HL-60 (cell line): ENCODE measurements at regions not wholly inside any gene's neighbourhood (a gene's known extent, or its start where the extent isn't known, plus 50 kb on each side); places are given as distances from the start of the nearest gene placed in this dataset. TPM values are rescaled to one million over a fixed set of nuclear protein-coding genes. Genes with fewer than 3 reads are reported as not detected.

Experiments
- DNase-seq, 2 experiments: peaks; one replicate each; pipeline ENCODE4 v3.0.0-alpha.2; 2010 to 2020; ENCODE audit warnings: low read depth in 1 of 2, low spot score in 1 of 2
- H3K27ac ChIP-seq: fragments of 250-450 bp; sonication (Bioruptor Pico); replicated peaks from 2 replicates; pipeline ENCODE4 v1.5.1; 2020; ENCODE audit warnings: mild to moderate bottlenecking, moderate library complexity
- H3K27me3 ChIP-seq: fragments of 250-450 bp; sonication (Bioruptor Pico); 2 replicates; pipeline ENCODE4 v1.5.1; 2021; ENCODE audit warnings: mild to moderate bottlenecking, moderate library complexity; ENCODE audit not compliant: insufficient read depth, poor library complexity, severe bottlenecking
- H3K4me3 ChIP-seq: replicated peaks from 2 replicates; pipeline ENCODE4 v1.5.1; 2011; ENCODE audit warnings: mild to moderate bottlenecking, control low read depth, low read length; ENCODE audit not compliant: insufficient read depth
- CTCF ChIP-seq: IDR thresholded peaks from one replicate; pipeline ENCODE4 v1.5.1; 2011; ENCODE audit warnings: low read length, control low read depth, inconsistent platforms; ENCODE audit not compliant: insufficient read depth
- GABPA ChIP-seq: IDR thresholded peaks from 2 replicates; pipeline ENCODE4 v1.6.1; 2012; ENCODE audit warnings: low read depth
- POLR2AphosphoS5 ChIP-seq: IDR thresholded peaks from 2 replicates; pipeline ENCODE4 v1.6.1; 2012; ENCODE audit warnings: low read depth
- REST ChIP-seq: IDR thresholded peaks from 2 replicates; pipeline ENCODE4 v1.6.1; 2012; ENCODE audit warnings: low read depth; ENCODE audit not compliant: insufficient replicate concordance
- SPI1 ChIP-seq: IDR thresholded peaks from 2 replicates; pipeline ENCODE4 v1.6.1; 2012; ENCODE audit warnings: low read depth, mild to moderate bottlenecking, borderline replicate concordance
- microRNA-seq: library from miRNA; unstranded; fragments of <30 nt; microRNA quantifications from one replicate; pipeline ENCODE4, GENCODE V29; 2018

- no peak for DNase-seq
- TF ChIP-seq GABPA (no peak), SPI1 (no peak), POLR2AphosphoS5 (no peak), REST (no peak), CTCF (no peak)
- Histone ChIP-seq H3K4me3 (no peak overlapping the region), H3K27me3 (peaks cover 13% of the 10 kb centered on the region), H3K27ac (no peak overlapping the region)
These were observed 50.6 kb upstream of the CCDC167 start for GRCh38 chr6:37550191-37550831.

GRCh38 chr6:37549558-37549957 is 49.9 kb upstream of the CCDC167 start:
- DNase-seq, result no peak
- H3K27ac ChIP-seq, result no peak overlapping the region
- H3K27me3 ChIP-seq, result peaks cover 13% of the 10 kb centered on the region
- no peak for TF ChIP-seq REST
- no peak for TF ChIP-seq POLR2AphosphoS5
- TF ChIP-seq SPI1, result no peak
- TF ChIP-seq GABPA, result no peak
- no peak for TF ChIP-seq CTCF
- no peak overlapping the region for H3K4me3 ChIP-seq

Small RNA genes lying in the stretch of these regions (microRNA-seq; reads per million reads assigned to microRNA genes)
- gene MIR4462, result not detected
